GM12874 (cell line): ENCODE measurements at regions not wholly inside any gene's neighbourhood (a gene's known extent, or its start where the extent isn't known, plus 50 kb on each side); places are given as distances from the start of the nearest gene placed in this dataset.

Source experiments
- TF ChIP-seq, protein P1 (sequence below): IDR thresholded peaks from 2 replicates; pipeline ENCODE4 v1.5.1; 2011; ENCODE audit warnings: low read depth, mild to moderate bottlenecking, control low read depth, low read length, moderate library complexity; ENCODE audit not compliant: insufficient read depth

- TF ChIP-seq, protein P1, sequence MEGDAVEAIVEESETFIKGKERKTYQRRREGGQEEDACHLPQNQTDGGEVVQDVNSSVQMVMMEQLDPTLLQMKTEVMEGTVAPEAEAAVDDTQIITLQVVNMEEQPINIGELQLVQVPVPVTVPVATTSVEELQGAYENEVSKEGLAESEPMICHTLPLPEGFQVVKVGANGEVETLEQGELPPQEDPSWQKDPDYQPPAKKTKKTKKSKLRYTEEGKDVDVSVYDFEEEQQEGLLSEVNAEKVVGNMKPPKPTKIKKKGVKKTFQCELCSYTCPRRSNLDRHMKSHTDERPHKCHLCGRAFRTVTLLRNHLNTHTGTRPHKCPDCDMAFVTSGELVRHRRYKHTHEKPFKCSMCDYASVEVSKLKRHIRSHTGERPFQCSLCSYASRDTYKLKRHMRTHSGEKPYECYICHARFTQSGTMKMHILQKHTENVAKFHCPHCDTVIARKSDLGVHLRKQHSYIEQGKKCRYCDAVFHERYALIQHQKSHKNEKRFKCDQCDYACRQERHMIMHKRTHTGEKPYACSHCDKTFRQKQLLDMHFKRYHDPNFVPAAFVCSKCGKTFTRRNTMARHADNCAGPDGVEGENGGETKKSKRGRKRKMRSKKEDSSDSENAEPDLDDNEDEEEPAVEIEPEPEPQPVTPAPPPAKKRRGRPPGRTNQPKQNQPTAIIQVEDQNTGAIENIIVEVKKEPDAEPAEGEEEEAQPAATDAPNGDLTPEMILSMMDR: no peak
These were observed 361.3 kb upstream of the MMS22L start for GRCh38 chr6:97644353-97644752.

GRCh38 chr6:97645757-97646156 lies 362.7 kb upstream of the MMS22L start:
- TF ChIP-seq, protein P1: no peak

DNA sequence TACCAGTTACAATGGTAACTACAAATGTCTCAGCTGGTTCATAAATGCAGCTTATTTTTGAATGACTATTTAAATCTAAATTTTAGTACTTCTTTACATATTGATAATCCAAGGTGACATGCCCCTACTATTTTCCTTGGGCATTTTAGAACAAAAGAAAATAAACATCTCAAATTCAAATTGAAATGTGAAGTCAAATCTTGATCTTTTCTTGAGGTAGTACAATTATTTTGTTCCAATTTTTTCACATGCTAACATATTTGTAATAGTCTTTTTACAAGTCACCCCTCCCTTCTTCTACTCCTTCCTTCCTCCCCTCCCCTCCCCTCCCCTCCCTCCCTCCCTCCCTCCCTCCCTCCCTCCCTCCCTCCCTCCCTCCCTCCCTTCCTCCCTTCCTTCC lies 370.1 kb upstream of the MMS22L start:
- TF ChIP-seq, protein P1: no peak

GRCh38 chr6:97653517-97653916 lies 370.5 kb upstream of the MMS22L start:
- TF ChIP-seq, protein P1: no peak

- TF ChIP-seq, protein P1: no peak
These were observed 371.7 kb upstream of the MMS22L start for GRCh38 chr6:97654674-97655073.

GRCh38 chr6:97656236-97656635 lies 373.2 kb upstream of the MMS22L start:
- TF ChIP-seq, protein P1: no peak

GRCh38 chr6:97656706-97657350 lies 373.8 kb upstream of the MMS22L start:
- TF ChIP-seq, protein P1: no peak
